ENCODE measurements at regions not wholly inside any gene's neighbourhood (a gene's known extent, or its start where the extent isn't known, plus 50 kb on each side); places are given as distances from the start of the nearest gene placed in this dataset.
"Not testable (repeated sequence)": the region's sequence is repeated elsewhere in the genome, so short reads cannot be mapped to it uniquely, and the experiment has no call there.

- DNase-seq (ENCODE audit: low read depth, low spot score) = no peak
Measured at GRCh38 chr10:28354511-28354910, 51.6 kb upstream of the MPP7 start.

- no peak for DNase-seq (ENCODE audit: low read depth, low spot score)
Measured at GRCh38 chr10:28355376-28355775, 52.5 kb upstream of the MPP7 start.

- no peak for DNase-seq (ENCODE audit: low read depth, low spot score)
Measured at GRCh38 chr10:28359334-28359733, 56.5 kb upstream of the MPP7 start.

- no peak for DNase-seq (ENCODE audit: low read depth, low spot score)
Measured at GRCh38 chr10:28360175-28360574, 57.3 kb upstream of the MPP7 start.

GRCh38 chr10:28363376-28363775 lies 60.5 kb upstream of the MPP7 start:
- DNase-seq (ENCODE audit: low read depth, low spot score) = no peak

- DNase-seq (ENCODE audit: low read depth, low spot score) = no peak
Measured at GRCh38 chr10:28365840-28366239, 63.0 kb upstream of the MPP7 start.

- no peak for DNase-seq (ENCODE audit: low read depth, low spot score)
Measured at GRCh38 chr10:28366994-28367393, 64.1 kb upstream of the MPP7 start.

- DNase-seq (ENCODE audit: low read depth, low spot score) = no peak
Measured at GRCh38 chr10:28367413-28367812, 64.5 kb upstream of the MPP7 start.

GRCh38 chr10:28367929-28368484 lies 65.1 kb upstream of the MPP7 start:
- no peak for DNase-seq (ENCODE audit: low read depth, low spot score)

GRCh38 chr10:28370107-28370835 lies 67.4 kb upstream of the MPP7 start:
- DNase-seq (ENCODE audit: low read depth, low spot score) = no peak

- DNase-seq (ENCODE audit: low read depth, low spot score) = not testable (repeated sequence)
Measured at GRCh38 chr10:28371638-28372037, 68.8 kb upstream of the MPP7 start.

GRCh38 chr10:28374036-28374435 lies 71.2 kb upstream of the MPP7 start:
- no peak for DNase-seq (ENCODE audit: low read depth, low spot score)

- DNase-seq (ENCODE audit: low read depth, low spot score) = no peak
Measured at GRCh38 chr10:28375399-28376354, 72.8 kb upstream of the MPP7 start.

- no peak for DNase-seq (ENCODE audit: low read depth, low spot score)
Measured at GRCh38 chr10:28378986-28379585, 76.2 kb upstream of the MPP7 start.

GRCh38 chr10:28381466-28381865 lies 78.6 kb upstream of the MPP7 start:
- DNase-seq (ENCODE audit: low read depth, low spot score) = no peak

GRCh38 chr10:28381903-28382347 lies 79.1 kb upstream of the MPP7 start:
- DNase-seq (ENCODE audit: low read depth, low spot score) = peak; percentile 80

GRCh38 chr10:28382525-28383269 lies 79.8 kb upstream of the MPP7 start:
- DNase-seq (ENCODE audit: low read depth, low spot score) = peak; percentile 8

GRCh38 chr10:28384557-28384956 lies 81.7 kb upstream of the MPP7 start:
- DNase-seq (ENCODE audit: low read depth, low spot score) = no peak

- no peak for DNase-seq (ENCODE audit: low read depth, low spot score)
Measured at GRCh38 chr10:28385748-28386502, 83.1 kb upstream of the MPP7 start.

GRCh38 chr10:28386503-28386868 lies 83.6 kb upstream of the MPP7 start:
- no peak for DNase-seq (ENCODE audit: low read depth, low spot score)

GRCh38 chr10:28387140-28387539 lies 84.3 kb upstream of the MPP7 start:
- no peak for DNase-seq (ENCODE audit: low read depth, low spot score)
